ENCODE measurements at regions not wholly inside any gene's neighbourhood (a gene's known extent, or its start where the extent isn't known, plus 50 kb on each side); places are given as distances from the start of the nearest gene placed in this dataset.
"Not testable (repeated sequence)": the region's sequence is repeated elsewhere in the genome, so short reads cannot be mapped to it uniquely, and the experiment has no call there.

DNA sequence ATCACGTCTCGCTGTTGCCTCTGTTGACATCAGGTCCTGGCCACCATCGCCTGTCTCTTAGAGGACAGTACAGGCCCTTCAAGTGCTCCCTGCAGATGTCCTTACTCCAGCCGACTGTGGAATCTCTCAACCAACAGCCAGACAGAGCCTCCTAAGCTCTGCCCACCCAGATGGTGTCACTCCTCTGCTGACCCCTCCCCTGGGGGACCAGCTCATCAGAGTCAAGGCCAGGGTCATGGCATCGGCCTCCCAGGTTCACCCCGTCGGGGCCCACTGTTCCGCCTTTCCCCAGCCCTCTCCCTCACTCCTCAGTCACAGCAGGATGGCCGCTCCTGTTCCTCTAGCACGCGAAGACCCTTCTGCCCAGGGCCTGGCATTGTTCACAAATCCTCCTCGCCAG is 157.3 kb upstream of the TMEM132C start:
- DNase-seq: no peak

DNA sequence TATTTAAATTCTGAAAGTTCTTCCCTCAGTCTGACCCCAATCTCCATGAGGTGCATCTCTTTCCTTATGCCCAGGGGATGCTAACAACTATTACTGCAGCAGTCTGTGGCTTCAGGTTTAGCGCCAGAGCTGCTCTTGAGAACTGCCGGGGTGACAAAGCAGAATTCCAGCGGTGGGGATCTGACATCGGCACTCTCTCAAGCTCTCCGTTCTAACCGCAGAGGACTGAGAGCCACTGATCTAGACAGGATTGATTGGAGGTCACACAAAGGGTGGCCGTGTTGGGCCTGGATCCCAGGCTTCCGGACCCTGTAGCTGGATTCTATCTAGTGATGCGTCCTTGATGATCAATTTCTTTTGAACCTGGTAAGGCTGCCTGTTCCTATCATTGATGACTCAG is 155.6 kb upstream of the TMEM132C start:
- DNase-seq: no peak

DNA sequence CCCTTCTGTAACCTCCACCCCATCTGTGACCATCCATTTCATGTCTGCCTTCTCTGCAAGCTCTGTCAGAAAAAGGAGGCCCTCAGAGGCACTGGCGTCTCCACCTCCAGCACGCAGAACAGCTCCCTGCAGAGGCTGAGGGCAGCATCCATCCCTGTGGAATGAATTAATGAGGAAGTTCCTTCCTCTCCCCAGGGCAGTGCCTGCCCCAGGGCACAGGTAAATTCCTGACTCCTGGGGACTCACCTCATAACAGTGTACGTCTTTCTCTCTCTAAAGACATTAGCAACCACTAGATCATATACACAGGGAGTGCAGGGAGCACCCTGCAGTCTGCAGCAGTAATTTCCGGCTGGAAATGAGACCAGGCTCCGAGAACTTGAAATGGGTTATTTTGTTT is 155.0 kb upstream of the TMEM132C start:
- no peak for DNase-seq

GRCh38 chr12:128113250-128113649 is 153.7 kb upstream of the TMEM132C start:
- DNase-seq: not testable (repeated sequence)

GRCh38 chr12:128114485-128114884 is 152.5 kb upstream of the TMEM132C start:
- no peak for DNase-seq

DNA sequence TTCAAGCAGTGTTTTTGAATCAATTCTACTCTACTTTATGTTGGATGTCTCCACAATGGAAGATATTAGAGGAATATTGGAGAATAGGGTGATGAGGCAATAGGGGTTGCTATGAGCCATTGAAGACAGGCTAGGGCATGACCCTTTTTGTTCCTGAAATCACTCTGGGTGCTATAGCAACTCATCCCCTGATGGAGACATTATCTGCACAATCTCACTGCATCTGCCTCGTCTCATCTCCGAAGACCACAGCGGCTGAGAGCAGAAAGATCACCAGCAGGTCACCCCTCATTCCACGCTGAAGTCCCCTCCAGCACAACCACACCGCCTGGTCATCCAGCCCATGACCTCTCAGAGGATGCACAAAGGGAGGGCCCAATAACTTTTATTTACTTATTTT is 150.4 kb upstream of the TMEM132C start:
- DNase-seq: no peak

DNA sequence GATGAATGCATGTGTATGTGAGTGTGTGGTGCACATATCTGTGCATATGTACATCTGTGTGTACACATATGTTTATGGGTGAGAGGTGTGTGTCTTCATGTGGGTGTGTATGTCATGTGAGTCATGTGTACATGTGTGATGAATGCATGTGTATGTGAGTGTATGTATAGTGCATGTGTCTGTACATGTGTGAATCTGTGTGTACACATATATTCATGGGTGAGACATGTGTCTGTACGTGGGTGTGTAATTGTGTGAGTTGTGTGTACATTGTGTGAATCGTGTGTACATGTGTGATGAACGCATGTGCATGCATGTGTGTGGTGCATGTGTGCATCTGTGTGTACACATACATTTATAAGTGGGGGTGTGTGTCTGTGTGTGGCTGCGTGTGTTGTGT is 146.9 kb upstream of the TMEM132C start:
- DNase-seq: no peak

- no peak for DNase-seq
Observed at GRCh38 chr12:128121424-128121823, 145.5 kb upstream of the TMEM132C start.

- DNase-seq: no peak
Observed at GRCh38 chr12:128123096-128123495, 143.9 kb upstream of the TMEM132C start.

DNA sequence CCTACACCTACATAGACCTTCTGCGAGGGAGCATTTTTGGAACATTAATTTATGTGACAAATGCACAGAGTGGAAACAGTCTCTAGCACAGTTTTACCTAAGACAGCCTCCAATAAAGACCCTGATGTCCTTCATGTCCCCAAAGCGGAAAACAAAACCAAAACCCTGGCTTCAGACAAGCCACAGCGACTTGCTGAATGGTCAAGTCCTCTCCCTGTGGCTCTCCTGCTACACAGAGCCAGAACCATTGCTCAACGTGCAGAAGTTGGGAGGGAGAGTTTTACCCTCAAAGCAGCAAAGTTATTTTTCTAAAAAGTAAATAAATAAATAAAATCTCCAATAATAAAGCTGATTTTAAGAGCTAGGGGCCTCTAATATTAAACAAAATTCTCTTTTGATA is 135.0 kb upstream of the TMEM132C start:
- DNase-seq: no peak

- DNase-seq: no peak
Observed at GRCh38 chr12:128133321-128134073, 133.5 kb upstream of the TMEM132C start.

DNA sequence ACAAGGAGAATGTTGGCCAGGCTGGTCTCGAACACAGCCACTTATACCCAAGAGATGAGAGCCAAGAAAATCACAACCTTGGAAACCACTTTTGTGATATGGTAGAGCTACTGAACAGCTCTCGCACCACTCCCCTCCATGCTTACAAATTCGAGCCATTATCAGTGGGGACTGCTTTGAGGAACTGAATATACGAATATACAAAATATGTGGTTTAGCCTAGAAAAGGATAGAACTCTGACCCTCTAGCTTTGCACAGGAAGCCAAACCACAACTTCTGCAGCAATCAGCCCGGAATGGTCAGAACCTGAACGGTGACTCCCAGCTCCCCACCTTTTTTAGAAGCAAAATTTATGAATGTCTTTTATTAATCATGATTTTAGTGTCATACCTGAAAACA is 129.8 kb upstream of the TMEM132C start:
- no peak for DNase-seq

- DNase-seq: no peak
Observed at GRCh38 chr12:128138125-128138524, 128.8 kb upstream of the TMEM132C start.

- no peak for DNase-seq
Observed at GRCh38 chr12:128140551-128140950, 126.4 kb upstream of the TMEM132C start.

DNA sequence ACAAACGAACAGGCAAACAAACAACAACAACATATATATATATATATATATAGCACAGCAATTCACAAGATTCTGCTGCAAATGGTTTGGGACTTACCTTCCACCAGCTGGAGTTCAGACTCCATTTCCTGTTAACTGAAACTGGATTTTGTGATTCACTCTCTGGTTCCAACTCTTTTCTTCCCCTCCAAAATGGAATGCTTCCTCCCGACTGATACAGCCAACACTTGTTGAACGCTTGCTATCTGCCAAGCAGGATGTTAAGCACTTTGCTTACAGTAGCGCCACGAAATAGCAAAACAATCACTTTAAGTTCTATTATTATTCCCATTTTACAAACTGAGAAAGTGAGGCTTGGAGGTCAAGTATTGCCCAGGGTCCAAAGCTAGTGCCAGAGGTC is 116.0 kb upstream of the TMEM132C start:
- DNase-seq: no peak

- DNase-seq: no peak
Observed at GRCh38 chr12:128155571-128155970, 111.4 kb upstream of the TMEM132C start.

DNA sequence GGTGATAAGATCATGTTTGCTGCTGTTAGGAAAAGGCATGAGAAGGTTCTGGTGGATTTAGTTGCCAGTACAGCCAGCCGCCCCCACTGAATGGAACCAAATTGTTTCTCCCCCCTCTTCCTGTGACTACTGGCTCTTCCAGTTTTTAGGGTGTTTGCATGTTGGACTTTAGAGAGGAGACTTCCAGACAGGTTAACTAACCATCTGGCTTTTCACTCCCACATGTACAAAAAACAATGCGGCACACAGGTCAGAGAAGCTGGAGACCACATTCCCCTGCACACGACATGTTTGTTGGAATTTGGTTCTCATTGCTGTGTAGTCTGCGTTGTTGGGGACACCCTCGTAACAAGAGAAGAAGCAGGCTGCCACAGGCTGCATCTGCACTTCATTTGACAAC is 103.9 kb upstream of the TMEM132C start:
- DNase-seq: no peak

- no peak for DNase-seq
Observed at GRCh38 chr12:128164533-128164932, 102.4 kb upstream of the TMEM132C start.

GRCh38 chr12:128165387-128165786 is 101.6 kb upstream of the TMEM132C start:
- DNase-seq: no peak

GRCh38 chr12:128168273-128168672 is 98.7 kb upstream of the TMEM132C start:
- no peak for DNase-seq

DNA sequence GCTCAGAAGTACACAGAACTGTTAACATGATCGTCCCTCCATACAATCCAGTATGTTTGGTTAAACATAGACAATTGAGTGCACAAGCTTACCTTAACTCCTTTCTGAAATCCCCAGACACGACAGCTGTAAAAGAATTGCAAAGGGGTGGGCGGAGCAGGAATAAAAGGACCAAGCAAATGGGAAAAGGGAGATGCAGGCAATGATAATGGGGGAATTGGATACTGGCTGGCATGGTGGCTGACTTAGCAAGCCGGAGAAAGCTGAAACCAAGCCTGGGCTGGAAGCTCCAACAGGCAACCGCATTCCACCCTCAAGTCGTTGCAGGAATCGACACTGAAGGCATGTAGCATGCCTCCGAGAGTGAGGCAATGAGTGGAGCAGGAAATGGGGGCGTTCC is 96.8 kb upstream of the TMEM132C start:
- DNase-seq: no peak

- DNase-seq: no peak
Observed at GRCh38 chr12:128178565-128178964, 88.4 kb upstream of the TMEM132C start.

- DNase-seq: no peak
Observed at GRCh38 chr12:128178966-128179365, 88.0 kb upstream of the TMEM132C start.

DNA sequence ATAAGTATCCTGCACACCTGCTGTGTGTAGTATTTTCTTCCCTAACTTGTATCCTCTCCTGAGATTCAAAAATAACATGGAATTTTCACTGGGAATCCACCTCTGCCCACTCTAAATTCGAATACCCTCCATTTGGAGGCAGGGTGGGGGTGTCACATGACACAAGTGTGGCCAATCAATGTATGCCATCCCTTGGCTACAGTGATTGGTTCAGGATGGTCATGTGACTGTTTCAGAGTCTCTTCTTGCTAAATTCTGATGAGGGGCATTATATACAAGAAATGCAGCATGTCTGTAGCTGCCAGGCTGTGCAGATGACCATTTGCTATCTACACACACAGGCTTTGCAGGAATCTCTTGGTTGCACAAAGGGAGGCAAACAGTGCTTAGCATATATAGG is 86.8 kb upstream of the TMEM132C start:
- DNase-seq: no peak

DNA sequence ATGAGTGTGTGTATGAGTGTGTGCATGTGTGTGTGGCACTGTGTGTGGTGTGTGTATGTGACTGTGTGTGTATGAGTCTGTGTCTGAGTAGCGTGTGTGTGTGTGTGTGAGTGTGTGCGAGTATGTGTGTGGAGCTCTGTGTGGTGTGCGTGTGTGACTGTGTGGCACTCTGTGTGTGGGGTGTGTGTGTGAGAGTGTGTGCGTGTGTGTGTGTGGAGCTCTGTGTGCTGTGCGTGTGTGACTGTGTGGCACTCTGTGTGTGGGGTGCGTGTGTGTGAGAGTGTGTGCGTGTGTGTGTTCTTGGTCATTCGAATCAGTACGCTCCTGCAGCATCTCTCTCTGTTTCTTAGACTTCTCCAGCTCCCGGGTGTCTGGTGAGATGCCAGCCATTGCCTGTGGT is 76.9 kb upstream of the TMEM132C start:
- DNase-seq: no peak

All from Kasumi-1 (cell line).